ENCODE measurements at regions not wholly inside any gene's neighbourhood (a gene's known extent, or its start where the extent isn't known, plus 50 kb on each side); places are given as distances from the start of the nearest gene placed in this dataset.
"Not testable (repeated sequence)": the region's sequence is repeated elsewhere in the genome, so short reads cannot be mapped to it uniquely, and the experiment has no call there.

- H4K91ac ChIP-seq (ENCODE audit: insufficient read depth, low read depth, low read length); BruUV-seq (replicated peaks); H3K9me1 ChIP-seq (ENCODE audit: insufficient read depth, low read length); H3K4me2 ChIP-seq (ENCODE audit: low read depth, low read length); H2BK20ac ChIP-seq (ENCODE audit: low read depth, low read length); H3K14ac ChIP-seq (replicated peaks; ENCODE audit: low read depth, low read length); H3K27me3 ChIP-seq (ENCODE audit: control insufficient read depth, insufficient read depth, low read length); H3K9me3 ChIP-seq (ENCODE audit: control insufficient read depth, insufficient read depth, low read length); H3K4ac ChIP-seq (ENCODE audit: low read depth, low read length); H2AK9ac ChIP-seq (replicated peaks; ENCODE audit: low read depth, low read length, poor library complexity); H3K27ac ChIP-seq (ENCODE audit: insufficient read depth, low read length); H3K4me1 ChIP-seq (ENCODE audit: control insufficient read depth, insufficient read depth, low read length); H3K18ac ChIP-seq (ENCODE audit: low read depth, low read length); H3K4me3 ChIP-seq (ENCODE audit: insufficient read depth, low read depth, low read length); H2BK15ac ChIP-seq (ENCODE audit: low read depth, low read length); H4K8ac ChIP-seq (ENCODE audit: low read depth in 2 of 2, low read length in 2 of 2); H2AK5ac ChIP-seq (ENCODE audit: low read depth, low read length); H3K56ac ChIP-seq (ENCODE audit: extremely low read depth, insufficient read depth, low read length); H2BK120ac ChIP-seq (ENCODE audit: low read depth, low read length); H3K9ac ChIP-seq (ENCODE audit: low read depth, low read length); DNase-seq; H2BK5ac ChIP-seq (ENCODE audit: low read depth, low read length, poor library complexity, severe bottlenecking); H3K79me1 ChIP-seq (ENCODE audit: low read depth in 1 of 2, low read length in 2 of 2); dilution Hi-C loops (cut with HindIII; ENCODE audit: low sequenced_read_pairs, unreplicated experiment); ATAC-seq (ENCODE audit: low read depth); H4K20me1 ChIP-seq (ENCODE audit: insufficient read depth, low read length); in situ Hi-C loops (cut with MboI; ENCODE audit: low sequenced_read_pairs); H2AFZ ChIP-seq (replicated peaks; ENCODE audit: low read length, poor library complexity); POLR2A ChIA-PET (ENCODE audit: unreplicated experiment); H4K5ac ChIP-seq (ENCODE audit: low read depth, low read length); intact Hi-C loops (cut with micrococcal nuclease); H3K23ac ChIP-seq (ENCODE audit: low read depth, low read length); H3K36me3 ChIP-seq (ENCODE audit: control insufficient read depth, insufficient read depth, low read length); CTCF ChIA-PET: not testable (repeated sequence)
Observed at GRCh38 chr5:72702105-72702504, 114.4 kb upstream of the TNPO1 start.
